ENCODE measurements at regions not wholly inside any gene's neighbourhood (a gene's known extent, or its start where the extent isn't known, plus 50 kb on each side); places are given as distances from the start of the nearest gene placed in this dataset.

DNA sequence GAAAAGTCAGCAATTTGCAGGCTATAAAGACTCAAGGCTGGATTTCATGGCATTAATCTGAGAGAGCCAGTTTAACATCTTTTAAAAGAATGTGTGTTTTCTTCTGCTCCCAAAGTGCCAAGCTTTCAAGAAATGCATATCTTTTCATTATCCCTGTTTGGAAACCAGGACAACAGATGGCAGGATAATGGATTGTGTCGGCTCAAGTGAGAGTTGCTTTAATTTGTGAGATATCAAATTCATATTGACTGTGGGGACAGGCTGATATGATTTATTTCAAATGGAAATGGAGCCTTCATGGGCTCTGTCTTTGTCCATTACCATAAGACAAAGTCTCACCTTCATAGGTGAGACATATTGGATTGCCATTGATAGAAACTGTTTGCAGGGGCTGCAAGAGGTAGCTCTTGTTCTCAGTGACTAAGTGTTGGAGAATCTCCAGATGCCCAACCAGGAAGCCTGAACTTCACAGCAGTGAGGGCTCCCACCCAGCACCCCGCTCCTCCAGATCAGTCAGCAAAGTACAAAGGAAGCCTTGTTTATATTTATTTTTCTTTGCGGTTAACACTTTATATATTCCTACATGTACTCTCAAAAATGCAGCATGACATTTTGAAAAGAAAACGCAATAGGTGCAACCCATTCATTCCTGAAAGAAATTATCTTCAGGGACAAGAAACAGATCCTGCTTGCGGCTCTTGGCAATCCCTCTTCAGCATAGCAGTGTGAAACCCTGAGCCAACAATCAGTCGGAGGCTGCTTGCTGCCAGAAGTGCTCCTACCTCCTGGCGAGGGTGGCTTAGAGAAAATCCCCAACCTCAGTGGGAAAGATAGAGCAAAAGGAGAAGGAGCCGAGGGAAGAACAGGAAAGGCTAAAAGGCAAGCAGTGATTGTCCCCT lies 65.8 kb upstream of the ATL2 start:
- TF ChIP-seq POLR2A (IDR thresholded peaks at IDR 0.05) = no peak
- TF ChIP-seq EP300 (IDR thresholded peaks at IDR 0.05) = no peak
- TF ChIP-seq, protein P1, sequence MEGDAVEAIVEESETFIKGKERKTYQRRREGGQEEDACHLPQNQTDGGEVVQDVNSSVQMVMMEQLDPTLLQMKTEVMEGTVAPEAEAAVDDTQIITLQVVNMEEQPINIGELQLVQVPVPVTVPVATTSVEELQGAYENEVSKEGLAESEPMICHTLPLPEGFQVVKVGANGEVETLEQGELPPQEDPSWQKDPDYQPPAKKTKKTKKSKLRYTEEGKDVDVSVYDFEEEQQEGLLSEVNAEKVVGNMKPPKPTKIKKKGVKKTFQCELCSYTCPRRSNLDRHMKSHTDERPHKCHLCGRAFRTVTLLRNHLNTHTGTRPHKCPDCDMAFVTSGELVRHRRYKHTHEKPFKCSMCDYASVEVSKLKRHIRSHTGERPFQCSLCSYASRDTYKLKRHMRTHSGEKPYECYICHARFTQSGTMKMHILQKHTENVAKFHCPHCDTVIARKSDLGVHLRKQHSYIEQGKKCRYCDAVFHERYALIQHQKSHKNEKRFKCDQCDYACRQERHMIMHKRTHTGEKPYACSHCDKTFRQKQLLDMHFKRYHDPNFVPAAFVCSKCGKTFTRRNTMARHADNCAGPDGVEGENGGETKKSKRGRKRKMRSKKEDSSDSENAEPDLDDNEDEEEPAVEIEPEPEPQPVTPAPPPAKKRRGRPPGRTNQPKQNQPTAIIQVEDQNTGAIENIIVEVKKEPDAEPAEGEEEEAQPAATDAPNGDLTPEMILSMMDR (IDR thresholded peaks at IDR 0.05) = no peak
- TF ChIP-seq POLR2AphosphoS5 (IDR thresholded peaks at IDR 0.05) = no peak

Data from stomach (tissue), 4 donors.